DND-41 (cell line): ENCODE measurements at regions not wholly inside any gene's neighbourhood (a gene's known extent, or its start where the extent isn't known, plus 50 kb on each side); places are given as distances from the start of the nearest gene placed in this dataset.

Experiments used
- ATAC-seq: fragments of 200-7000 bp; cut with Tn5 transposase; 3 replicates; pipeline ENCODE4 v1.9.1; 2021; ENCODE audit warnings: low read depth; ENCODE audit not compliant: insufficient read depth
- DNase-seq: peaks from one replicate; pipeline ENCODE4 v3.0.0-alpha.2; 2020
- H2AFZ ChIP-seq: 2 replicates; pipeline ENCODE4 v1.6.0; 2012; ENCODE audit warnings: low read depth, low read length
- H3K27ac ChIP-seq: 2 replicates; pipeline ENCODE4 v1.5.1; 2012; ENCODE audit warnings: low read length, inconsistent platforms
- H3K27me3 ChIP-seq: fragments of 200-600 bp; sonication (generic); 2 replicates; pipeline ENCODE4 v1.6.0; 2012; ENCODE audit warnings: low read length, mild to moderate bottlenecking, inconsistent platforms; ENCODE audit not compliant: insufficient read depth, poor library complexity
- H3K36me3 ChIP-seq: 2 replicates; pipeline ENCODE4 v1.5.1; 2012; ENCODE audit warnings: low read length, inconsistent platforms; ENCODE audit not compliant: insufficient read depth
- H3K4me1 ChIP-seq: 2 replicates; pipeline ENCODE4 v1.5.1; 2012; ENCODE audit warnings: mild to moderate bottlenecking, low read length; ENCODE audit not compliant: insufficient read depth
- H3K4me2 ChIP-seq: 2 replicates; pipeline ENCODE4 v1.6.0; 2012; ENCODE audit warnings: mild to moderate bottlenecking, moderate library complexity, low read length, inconsistent platforms; ENCODE audit not compliant: insufficient read depth
- H3K4me3 ChIP-seq, 2 experiments: fragments of 200-600 bp in 1 of 2; shearing (Covaris generic) in 1 of 2; 2 replicates each; pipeline ENCODE4 v1.5.1; 2012 to 2016; ENCODE audit warnings: inconsistent platforms in 2 of 2, low read length in 2 of 2, mild to moderate bottlenecking in 2 of 2, low read depth in 1 of 2, moderate library complexity in 1 of 2
- H3K79me2 ChIP-seq: 2 replicates; pipeline ENCODE4 v1.6.0; 2012; ENCODE audit warnings: low read length, inconsistent platforms; ENCODE audit not compliant: insufficient read depth
- H3K9ac ChIP-seq: 2 replicates; pipeline ENCODE4 v1.6.0; 2012; ENCODE audit warnings: low read depth, mild to moderate bottlenecking, inconsistent platforms, low read length, moderate library complexity
- H3K9me3 ChIP-seq: 2 replicates; pipeline ENCODE4 v1.5.1; 2012; ENCODE audit warnings: low read length, moderate library complexity, mild to moderate bottlenecking, inconsistent platforms; ENCODE audit not compliant: insufficient read depth, severe bottlenecking
- H4K20me1 ChIP-seq: 2 replicates; pipeline ENCODE4 v1.6.0; 2012; ENCODE audit warnings: low read length; ENCODE audit not compliant: insufficient read depth
- CTCF ChIP-seq: IDR thresholded peaks from 2 replicates; pipeline ENCODE4 v1.5.1; 2012; ENCODE audit warnings: borderline replicate concordance, low read length, moderate library complexity, mild to moderate bottlenecking; ENCODE audit not compliant: poor library complexity, severe bottlenecking; ENCODE audit errors: extremely low read depth
- EZH2 ChIP-seq: IDR thresholded peaks from 3 replicates; pipeline ENCODE4 v1.6.1; 2012; ENCODE audit warnings: borderline replicate concordance, low read depth, mild to moderate bottlenecking, moderate library complexity, low read length, inconsistent platforms; ENCODE audit not compliant: severe bottlenecking

DNA sequence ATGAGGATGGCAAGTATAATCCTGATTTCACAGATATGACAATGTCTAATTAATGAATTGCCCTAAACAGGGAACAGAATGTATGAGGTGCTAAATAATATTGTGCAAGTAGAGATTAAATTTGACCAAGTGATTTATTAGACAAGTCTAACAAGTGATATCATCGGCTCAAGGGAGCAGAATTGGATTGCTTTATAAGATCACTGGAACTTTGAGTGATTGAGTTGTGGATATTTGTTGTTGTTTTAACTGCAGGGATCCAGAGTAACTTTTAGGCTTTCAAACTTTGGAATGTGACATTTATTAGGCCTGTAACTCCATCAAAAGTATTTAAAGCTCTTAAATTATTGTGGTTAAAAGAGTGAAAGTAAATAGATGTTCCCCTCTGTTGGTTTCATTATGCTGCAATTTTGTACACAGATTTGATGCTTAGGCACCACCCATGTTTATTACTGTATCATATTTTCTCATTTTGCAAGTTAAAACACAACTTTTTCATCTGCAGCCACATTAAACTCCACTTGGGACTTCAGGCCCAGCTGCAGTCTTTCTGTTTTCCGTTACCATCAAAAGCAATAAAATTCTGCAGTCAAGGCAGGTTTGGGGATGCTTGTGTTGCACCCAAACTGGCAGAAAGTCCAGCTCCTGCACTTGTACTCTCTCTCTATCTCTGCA, 206.6 kb downstream of the HLX start:
- Histone ChIP-seq H3K4me1 (no peaks in the 10 kb centered on the region), H3K4me3 (no peak overlapping the region), H3K9me3 (no peaks in the 10 kb centered on the region), H4K20me1 (no peaks in the 10 kb centered on the region), H3K4me2 (no peak overlapping the region), H3K9ac (no peak overlapping the region), H3K27ac (no peak overlapping the region), H2AFZ (no peak overlapping the region), H3K36me3 (no peaks in the 10 kb centered on the region), H3K27me3 (no peaks in the 10 kb centered on the region), H3K79me2 (no peaks in the 10 kb centered on the region)
- ATAC-seq (no peak), DNase-seq (no peak)
- no peak for TF ChIP-seq CTCF
- TF ChIP-seq EZH2: no peak

GRCh38 chr1:221087919-221088318, 208.7 kb downstream of the HLX start:
- no peak overlapping the region for H3K4me2 ChIP-seq
- no peak overlapping the region for H3K27ac ChIP-seq
- H3K9ac ChIP-seq: no peak overlapping the region
- no peaks in the 10 kb centered on the region for H4K20me1 ChIP-seq
- no peaks in the 10 kb centered on the region for H3K4me1 ChIP-seq
- no peak overlapping the region for H3K4me3 ChIP-seq
- no peaks in the 10 kb centered on the region for H3K36me3 ChIP-seq
- H2AFZ ChIP-seq: no peak overlapping the region
- no peak for ATAC-seq
- no peaks in the 10 kb centered on the region for H3K79me2 ChIP-seq
- no peak for DNase-seq
- H3K9me3 ChIP-seq: no peaks in the 10 kb centered on the region
- H3K27me3 ChIP-seq: no peaks in the 10 kb centered on the region
- no peak for TF ChIP-seq CTCF
- no peak for TF ChIP-seq EZH2

- no peak for DNase-seq
These were observed 210.0 kb downstream of the HLX start for GRCh38 chr1:221089273-221089672.

More at GRCh38 chr1:221089273-221089672, 210.0 kb downstream of the HLX start:
- Histone ChIP-seq H3K27me3 (no peaks in the 10 kb centered on the region), H3K4me3 (no peak overlapping the region), H3K9ac (no peak overlapping the region), H2AFZ (no peak overlapping the region), H4K20me1 (no peaks in the 10 kb centered on the region), H3K9me3 (no peaks in the 10 kb centered on the region), H3K27ac (no peak overlapping the region), H3K36me3 (no peaks in the 10 kb centered on the region), H3K79me2 (no peaks in the 10 kb centered on the region), H3K4me2 (no peak overlapping the region), H3K4me1 (no peaks in the 10 kb centered on the region)
- TF ChIP-seq EZH2 (no peak), CTCF (no peak)
- ATAC-seq: no peak
